HG02981 (cell line): ENCODE measurements at regions not wholly inside any gene's neighbourhood (a gene's known extent, or its start where the extent isn't known, plus 50 kb on each side); places are given as distances from the start of the nearest gene placed in this dataset.

Experiments used
- ATAC-seq: cut with Tn5 transposase; IDR thresholded peaks from one replicate; pipeline ENCODE4 v1.9.1; 2021; ENCODE audit warnings: mild to moderate bottlenecking, moderate library complexity; ENCODE audit not compliant: unreplicated experiment

DNA sequence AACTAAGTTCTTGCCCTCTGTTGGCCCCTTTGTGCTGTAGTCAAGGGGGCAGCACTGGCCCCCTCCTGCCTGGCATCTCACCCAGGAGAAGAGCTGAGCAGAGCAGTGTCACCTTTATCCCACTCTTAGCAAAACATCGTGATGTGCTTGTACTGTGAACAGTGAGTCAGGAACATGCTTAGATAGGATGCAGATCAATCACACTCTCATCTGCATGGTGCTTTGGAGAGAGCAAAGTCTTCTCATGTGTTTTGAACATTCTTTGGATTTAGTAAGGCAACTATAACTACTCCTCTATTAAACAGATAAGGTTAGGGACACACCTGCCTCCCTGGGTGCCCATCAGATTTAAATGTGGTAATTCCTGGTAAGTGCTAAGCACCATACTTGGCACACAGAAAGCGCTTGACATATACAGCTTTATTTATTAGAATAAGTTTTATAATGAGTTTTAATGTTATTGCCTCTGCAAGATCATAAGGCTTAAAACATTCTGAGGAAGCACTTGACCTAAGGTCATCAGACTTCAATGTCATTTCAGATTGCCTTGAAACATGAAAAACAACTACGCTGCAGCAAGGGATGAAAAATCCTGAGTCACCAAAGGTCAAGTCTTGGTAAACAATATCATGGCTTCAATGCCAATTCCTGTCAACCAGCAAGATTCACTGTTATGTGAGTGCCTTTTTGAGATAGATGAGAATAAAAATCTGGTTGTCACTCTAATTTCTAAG lies 82.4 kb upstream of the IRS2 start:
- ATAC-seq: no peak

DNA sequence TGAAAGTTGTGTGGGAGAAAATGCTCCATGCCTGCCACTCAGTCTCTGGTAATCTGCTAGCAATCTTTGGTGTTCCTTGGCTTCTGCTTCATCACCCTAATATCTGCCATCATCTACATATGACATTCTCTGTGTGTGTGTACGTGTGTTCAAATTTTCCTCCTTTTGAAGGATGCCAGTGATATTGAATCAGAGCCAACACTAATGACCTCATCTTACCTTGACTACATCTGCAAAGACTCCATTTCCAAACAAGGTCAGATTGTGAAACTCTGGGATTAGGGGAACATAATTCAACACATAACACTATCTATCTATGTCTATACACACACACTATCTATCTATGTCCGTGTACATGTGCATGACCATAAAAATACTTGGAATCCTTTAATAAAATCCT lies 81.4 kb upstream of the IRS2 start:
- ATAC-seq: no peak

DNA sequence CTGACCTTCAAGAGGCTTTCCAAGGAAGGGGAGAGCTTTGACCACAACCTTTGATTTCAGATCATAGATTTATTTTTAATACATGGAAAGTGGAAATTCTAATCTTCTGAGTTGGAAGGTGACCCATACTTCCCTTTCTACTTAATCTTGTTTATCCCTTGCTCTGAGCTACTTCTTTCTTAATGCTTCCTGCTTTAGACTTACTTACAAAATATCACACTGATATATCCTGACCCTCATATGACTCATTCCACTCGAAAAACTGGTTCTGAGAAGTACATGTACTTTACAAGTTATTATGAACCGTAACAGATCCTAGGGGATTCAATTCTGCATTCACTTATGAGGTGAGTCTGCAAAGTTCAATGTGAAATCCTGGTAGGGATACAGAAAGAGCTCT lies 76.2 kb upstream of the IRS2 start:
- no peak for ATAC-seq

DNA sequence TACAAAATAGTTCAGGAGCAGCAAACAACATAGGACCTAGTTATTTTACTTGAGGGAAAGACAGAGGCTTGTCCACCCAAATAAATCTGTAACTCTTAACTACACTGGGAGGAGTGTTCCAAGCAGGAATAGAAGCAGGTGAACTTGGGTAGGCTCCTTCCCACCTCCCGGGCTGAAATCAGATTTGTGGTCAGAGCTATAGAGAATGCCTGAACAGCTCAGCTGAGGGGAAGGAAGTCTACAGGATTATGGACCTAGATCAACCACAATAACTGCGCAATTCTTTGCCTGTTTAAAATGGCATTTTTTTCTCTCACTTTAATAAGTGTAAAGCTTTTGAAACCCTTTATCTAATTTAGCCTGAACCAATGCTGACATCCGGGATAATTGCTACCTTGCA lies 73.5 kb upstream of the IRS2 start:
- ATAC-seq: no peak

DNA sequence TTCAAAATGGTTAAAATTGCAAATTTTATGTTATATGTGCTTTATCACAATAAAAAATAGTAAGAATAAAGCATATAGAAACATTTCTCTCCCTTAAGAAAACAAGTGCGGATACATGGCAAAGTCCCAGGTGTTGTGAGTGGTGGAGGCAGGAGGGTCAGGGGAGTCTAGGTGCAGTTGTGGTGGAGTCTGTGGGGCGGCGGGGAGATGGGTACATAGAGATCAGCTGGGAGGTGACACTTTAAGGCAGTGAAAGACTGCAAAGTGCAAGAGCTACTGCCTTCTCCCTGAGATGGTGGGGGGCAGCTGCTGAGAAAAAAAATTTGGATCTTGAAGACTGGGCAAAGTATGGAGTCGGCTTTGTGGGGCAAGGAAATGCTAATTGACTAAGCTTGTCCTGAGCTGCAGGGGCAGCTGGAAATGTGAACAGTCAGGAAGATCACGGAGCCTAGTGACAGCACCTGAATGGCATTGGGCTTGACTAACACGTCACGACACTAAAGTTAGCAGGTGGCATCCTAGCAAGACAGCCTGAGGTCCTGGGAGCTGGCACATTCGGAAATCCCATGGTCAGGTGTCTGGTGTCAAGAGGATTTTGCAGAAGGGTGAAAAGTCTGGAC lies 72.9 kb upstream of the IRS2 start:
- ATAC-seq: no peak

DNA sequence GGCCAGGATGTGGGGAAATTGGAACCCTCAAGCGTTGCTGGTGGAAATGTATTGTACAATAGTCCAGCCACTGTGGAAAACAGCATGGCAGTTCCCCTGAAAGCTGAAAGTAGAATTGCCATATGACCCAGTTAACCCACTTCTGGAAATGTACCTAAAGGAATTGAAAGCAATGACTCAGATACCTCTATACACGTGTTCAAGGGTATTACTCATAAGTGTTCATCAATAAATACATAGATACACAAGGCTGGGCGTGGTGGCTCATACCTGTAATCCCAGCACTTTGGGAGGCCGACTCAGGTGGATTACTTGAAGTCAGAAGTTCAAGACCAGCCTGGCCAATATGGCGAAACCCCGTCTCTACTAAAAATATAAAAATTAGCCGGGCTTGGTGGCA lies 71.9 kb upstream of the IRS2 start:
- no peak for ATAC-seq

DNA sequence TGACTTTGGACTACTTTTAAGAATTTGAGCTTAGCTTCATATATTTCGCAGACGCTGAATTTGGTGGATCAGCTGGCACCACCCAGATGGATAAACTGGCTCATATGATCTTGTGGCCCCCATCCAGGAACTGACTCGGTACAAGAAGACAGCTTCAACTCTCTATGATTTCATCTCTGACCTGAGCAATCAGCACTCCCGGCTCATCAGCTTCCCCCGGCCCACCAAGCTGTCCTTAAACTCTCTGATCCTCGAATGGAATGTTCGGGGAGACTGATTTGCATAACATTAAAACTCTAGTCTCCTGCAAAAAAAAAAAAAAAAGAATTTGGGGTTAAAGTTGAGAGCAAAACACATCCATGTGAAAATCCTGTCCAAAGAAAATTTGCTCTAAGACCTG lies 71.4 kb upstream of the IRS2 start:
- no peak for ATAC-seq

DNA sequence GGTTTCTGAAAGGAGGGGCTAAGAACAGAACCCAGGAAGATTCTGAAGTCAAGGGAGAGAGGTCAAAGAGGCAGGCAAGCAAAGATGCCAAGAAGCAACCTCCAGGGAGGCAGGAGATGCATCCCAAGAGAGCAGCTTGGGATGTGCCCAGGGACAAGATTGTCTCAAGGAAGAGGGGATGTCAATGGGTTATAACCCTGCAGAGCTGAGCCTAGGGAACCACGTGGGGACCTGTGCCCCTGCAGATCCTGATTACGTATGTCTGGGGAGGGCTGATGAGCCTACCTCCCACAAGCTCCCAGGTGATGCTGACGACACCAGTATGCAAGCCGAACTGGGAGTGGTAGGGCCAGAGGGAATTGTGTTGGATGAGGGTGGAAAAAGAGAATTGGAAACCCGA lies 70.9 kb upstream of the IRS2 start:
- no peak for ATAC-seq

DNA sequence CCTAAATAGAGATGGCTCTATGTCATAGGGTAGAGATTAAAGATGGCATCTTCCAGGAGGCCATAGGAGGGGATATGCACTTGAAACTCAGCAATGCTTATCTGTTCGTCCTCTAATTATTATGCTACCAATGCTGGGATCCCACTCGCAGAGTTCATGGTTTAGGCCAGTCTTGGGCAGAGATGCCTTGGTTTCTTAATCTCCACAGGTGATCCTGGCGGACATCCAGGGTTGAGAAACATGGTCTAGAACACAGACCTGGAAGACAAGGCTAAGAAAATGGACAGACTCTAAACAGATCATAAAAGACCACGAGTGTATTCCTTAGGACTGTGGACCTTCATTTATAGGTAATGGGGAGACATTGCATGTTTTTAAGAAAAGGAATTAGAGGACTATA lies 70.0 kb upstream of the IRS2 start:
- ATAC-seq: no peak

DNA sequence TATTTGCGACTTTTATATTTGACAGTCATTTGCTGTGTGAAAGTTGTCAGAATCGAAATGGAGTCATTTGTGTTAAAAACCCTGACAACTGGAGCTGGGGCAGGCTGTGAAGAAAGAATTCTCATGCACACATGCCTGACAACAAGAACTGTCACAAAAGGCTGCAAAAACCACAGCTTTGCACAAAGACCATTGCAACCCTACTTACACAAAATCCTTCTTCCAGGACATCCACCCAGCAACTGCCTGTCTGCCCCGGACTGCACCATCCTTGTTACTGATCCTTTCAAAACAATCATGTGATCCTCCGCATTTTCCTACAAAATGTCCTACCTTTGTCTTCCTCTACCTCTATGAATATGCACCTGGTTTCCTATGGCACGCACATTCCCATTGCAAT lies 66.8 kb upstream of the IRS2 start:
- ATAC-seq: no peak

DNA sequence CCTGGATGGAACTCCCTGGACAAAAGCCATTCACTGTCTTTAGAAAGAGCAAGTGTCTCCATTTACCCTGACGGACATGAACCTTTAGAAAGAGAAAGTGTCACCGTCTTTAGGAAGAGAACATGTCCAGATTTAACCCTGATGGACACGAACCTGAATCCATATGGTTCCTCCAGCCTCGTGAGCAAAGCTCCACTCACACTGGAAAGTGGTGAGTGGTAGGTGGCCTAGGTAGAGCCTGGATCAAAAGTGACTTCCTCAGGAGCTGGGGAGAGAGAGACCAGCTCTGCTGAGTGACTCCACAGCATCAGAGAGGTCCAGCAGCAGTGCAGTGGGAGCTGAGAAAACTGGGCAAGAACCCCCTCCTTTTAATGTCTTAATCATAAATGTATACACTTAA lies 59.8 kb upstream of the IRS2 start:
- no peak for ATAC-seq

DNA sequence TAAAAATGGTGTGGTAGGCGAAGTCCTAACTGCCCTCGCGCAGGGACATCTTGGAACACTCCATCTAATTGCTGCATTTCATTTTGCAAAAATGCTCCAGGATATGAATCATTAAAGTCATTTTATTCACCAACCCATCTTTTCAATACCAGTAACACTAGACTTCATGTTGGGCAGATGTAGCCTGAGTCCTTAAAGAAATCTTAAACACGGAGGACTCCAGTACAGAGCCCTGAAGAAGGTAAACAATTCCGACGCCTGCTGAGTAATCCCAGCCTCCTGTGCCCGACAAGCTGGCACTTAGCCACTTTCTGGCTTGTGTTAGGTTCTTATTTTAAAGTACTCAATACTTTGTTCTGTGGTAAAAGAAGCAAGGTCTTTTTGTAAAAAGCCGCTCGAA lies 58.0 kb upstream of the IRS2 start:
- ATAC-seq: no peak

DNA sequence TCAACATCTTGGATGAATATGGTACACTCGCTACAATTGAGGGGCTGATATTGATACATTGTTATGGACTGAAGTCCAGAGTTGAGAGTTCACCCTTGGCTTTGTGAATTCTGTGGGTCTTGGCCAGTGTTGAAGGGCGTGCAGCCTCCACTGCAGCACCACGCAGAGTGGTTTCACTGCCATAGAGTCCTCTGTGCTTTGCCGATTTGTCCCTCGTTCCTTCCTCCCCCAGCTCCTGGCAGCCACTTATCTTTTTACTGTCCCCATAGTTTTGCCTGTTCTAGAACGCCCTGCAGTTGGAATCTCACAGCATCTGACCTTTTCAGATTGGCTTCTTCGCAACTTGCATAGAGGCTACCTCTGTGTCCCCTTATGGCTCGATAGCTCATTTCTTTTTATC lies 57.3 kb upstream of the IRS2 start:
- ATAC-seq: no peak

DNA sequence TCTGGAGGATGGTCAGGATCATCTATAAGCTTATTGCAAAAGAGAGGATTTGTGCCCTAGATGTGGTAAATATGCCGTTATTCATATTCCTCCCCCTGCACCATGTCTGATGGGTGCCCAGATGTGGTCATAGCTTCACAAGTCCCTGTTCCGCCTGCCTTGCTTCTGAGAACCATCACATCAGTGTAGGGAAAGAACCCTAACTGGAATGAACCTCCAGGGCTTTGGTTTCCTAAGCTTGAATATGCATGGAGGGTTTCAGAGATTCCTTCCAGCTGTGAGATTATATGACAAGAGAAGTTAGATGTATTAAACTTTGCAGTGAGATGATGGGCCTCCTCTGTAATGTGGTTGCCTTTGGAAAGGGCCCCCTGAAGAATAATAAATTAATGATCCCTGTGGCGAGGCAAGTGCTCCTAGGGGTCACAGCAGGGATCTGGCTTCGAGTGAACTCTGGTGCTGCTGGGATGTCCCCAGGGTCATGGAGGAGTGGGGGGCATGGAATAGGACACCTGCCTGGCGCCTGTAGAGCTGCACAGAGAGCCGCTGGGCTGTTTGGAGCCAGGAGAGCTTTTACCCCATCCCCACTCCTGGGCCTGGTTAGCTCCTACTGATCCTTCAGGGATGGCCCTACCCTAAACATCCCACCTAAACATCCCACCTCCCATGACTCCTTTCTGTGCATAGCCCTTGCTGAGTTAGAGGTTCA lies 56.0 kb upstream of the IRS2 start:
- ATAC-seq: no peak

DNA sequence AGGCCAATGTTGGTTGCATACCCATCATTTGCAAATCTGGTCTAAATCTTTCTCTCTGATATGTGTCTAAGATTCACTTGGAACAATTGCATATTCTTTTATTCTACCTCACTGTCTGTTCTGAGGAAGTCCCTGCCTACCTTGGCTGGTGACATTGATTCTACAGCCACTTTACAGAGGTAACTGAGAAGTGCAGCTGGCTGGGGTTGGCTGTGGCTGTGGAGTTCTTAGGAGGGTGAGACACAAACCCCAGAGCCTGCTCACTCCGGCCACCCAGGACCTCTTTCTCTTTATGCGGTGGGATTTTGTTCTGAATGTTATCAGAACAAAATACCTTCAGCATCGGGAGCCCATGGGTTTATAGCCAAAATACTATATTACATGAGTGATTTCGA lies 54.5 kb upstream of the IRS2 start:
- ATAC-seq: no peak

DNA sequence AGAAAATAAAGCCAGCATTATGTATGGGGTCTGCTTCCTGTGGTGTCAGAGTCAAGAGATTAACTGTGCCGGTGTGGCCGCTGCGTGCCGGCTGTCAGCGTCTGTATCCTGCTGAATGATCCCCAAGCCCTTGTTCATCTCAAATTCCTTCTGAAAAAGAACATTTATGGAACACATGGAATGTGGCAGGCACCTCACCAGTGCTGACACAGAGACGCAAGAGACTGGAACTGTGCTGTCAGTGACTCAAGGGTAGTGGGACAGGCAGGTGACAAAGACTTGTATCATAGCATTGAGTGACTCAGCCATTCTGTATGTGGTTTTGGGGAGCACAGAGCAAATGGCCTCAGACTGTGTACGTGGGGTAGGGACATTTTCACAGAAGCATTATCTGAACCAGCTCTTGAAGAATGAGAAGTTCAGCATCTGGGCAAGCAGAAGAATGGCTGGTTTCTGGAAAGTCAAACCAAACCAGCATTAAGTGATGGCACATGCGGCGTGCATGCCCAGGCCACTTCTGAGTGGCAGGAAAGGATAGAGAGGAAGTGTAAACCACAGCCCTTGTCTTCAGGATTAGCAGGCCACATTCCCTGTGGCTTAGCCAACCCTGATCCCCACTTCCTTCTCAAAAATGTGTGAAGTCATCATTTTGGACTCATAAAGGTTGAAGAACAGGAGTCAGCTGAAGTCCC lies 54.0 kb upstream of the IRS2 start:
- peak; percentile 35 for ATAC-seq

DNA sequence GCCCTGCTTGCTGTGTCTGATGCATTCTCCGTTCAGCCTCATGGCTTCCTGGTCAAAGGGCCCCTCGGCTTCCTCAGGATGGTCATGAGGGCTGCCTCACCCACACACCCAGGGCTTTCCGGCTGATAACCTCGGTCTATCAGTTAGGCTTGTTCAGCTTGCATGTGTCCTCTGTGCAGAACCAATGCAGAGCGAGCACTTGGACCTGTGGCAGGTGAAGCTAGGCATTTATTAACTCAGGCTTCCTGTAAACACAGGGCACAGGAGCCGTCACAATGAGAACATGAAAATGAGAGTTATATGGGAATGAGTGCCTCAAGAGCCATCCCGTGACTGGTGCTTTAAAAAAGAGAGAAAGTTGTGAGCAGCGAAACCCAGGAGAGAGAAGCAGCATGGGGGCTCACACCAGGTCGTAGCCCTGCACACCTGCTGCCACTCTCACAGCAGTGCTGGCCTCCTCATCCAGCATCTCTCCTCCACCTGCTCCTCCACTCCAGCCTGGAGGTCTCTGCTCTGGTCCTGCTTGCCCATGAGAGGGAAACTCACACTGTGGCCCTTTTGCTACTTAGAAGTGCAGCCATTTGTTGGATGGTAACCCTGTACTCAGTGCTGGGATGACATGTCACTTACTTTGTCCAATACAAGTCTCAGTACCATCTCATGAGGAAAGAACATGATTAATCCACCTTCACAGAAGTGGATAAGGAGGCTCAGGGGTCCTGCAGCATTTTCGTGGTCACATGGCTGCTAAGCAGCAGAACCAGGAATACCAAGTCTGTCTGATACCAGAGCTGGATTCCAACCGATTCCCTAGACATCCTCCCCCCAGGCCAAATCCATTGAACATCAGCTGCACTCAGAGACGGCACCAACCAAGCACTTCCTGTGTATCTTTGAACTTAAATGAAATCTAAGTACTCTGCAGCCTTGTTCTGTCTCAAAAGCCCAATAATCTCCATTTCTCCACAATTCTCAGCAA lies 50.5 kb upstream of the IRS2 start:
- peak; percentile 69 for ATAC-seq
